ENCODE measurements at regions not wholly inside any gene's neighbourhood (a gene's known extent, or its start where the extent isn't known, plus 50 kb on each side); places are given as distances from the start of the nearest gene placed in this dataset.

- H3K4me3 Mint-ChIP-seq = no peak overlapping the region
- DNase-seq (ENCODE audit: low spot score in 2 of 2) (no peak), ATAC-seq (no peak)
- no peaks in the 10 kb centered on the region for H3K9me3 Mint-ChIP-seq
- no peaks in the 10 kb centered on the region for H3K4me1 Mint-ChIP-seq
- H3K36me3 Mint-ChIP-seq = no peaks in the 10 kb centered on the region
- no peak overlapping the region for H3K27ac Mint-ChIP-seq
Observed at GRCh38 chr1:29501227-29501976, 265.1 kb downstream of the PTPRU start.

DNA sequence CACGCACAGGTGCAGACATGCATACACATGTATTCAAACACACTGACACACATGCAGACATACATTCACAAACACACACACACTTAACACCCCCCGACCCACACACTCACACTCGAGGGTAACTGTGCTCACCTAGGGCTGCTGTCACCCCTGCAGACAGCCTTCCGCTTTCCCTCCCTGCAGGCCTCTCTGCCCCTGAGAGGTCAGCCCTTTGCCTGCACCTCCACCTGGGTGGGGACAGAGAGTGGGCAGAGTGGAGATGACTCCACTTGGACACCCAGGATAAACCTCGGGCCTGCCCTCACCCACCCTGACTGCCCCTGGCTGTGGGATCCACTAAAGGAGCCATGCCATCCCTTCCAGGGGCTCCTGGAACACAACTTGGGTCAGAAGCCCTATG lies 264.3 kb downstream of the PTPRU start:
- ATAC-seq (no peak), DNase-seq (ENCODE audit: low spot score in 2 of 2) (no peak)
- Mint-ChIP-seq H3K27ac (no peak overlapping the region), H3K4me1 (no peaks in the 10 kb centered on the region), H3K4me3 (no peak overlapping the region), H3K9me3 (no peaks in the 10 kb centered on the region), H3K36me3 (no peaks in the 10 kb centered on the region)

DNA sequence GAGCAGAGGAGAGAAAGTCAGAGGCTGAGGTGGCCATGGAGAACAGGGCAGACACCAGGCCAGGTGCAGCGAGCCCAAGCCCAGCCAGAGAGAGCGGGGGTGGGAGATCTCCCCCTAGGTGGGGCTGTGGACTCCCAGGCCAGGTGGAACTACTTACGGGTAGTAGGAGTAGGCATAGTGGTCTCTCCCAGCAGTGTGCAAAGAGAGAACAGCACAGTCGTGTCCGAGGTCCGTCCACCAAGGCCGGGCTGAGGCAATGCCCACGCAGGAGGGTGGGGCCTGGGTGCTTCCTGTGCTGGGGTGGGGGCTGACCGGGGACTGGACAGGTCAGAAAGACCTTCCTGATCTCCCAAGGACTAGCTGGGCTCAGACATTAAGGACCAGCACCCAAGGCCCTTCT lies 263.7 kb downstream of the PTPRU start:
- peak; percentile 8 for ATAC-seq
- no peaks in the 10 kb centered on the region for H3K4me1 Mint-ChIP-seq
- no peaks in the 10 kb centered on the region for H3K9me3 Mint-ChIP-seq
- no peaks in the 10 kb centered on the region for H3K36me3 Mint-ChIP-seq
- H3K27ac Mint-ChIP-seq = no peak overlapping the region
- no peak for DNase-seq (ENCODE audit: low spot score in 2 of 2)
- no peak overlapping the region for H3K4me3 Mint-ChIP-seq

DNA sequence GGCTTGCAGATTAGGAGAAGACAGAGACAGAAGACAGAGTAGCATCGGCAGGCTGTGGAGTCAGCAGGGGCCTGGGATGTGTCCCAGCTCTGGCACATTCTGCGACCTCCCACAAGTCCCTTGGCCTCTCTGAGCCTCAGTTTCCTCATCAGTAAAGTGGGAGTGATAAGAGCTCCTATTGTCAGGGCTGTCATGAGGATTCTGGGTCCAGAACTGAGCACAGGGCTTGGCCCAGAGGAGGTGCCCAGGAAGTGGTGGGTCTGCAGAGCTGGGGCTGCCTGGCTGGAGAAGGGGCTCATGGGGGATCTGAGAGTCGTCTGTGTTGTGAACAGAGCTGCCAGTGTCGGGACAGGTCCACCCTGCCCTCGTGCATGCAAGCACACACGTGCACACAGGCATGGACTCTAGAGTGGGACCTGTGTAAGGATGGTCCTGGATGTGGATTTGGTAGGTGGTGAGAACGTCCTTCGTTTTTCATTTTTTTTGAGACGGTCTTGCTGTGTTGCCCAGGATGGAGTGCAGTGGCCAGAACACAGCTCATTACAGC lies 262.9 kb downstream of the PTPRU start:
- Mint-ChIP-seq H3K4me1 (no peaks in the 10 kb centered on the region), H3K4me3 (no peak overlapping the region), H3K9me3 (no peaks in the 10 kb centered on the region), H3K27ac (no peak overlapping the region), H3K36me3 (no peaks in the 10 kb centered on the region)
- DNase-seq (ENCODE audit: low spot score in 2 of 2) = no peak
- no peak for ATAC-seq

DNA sequence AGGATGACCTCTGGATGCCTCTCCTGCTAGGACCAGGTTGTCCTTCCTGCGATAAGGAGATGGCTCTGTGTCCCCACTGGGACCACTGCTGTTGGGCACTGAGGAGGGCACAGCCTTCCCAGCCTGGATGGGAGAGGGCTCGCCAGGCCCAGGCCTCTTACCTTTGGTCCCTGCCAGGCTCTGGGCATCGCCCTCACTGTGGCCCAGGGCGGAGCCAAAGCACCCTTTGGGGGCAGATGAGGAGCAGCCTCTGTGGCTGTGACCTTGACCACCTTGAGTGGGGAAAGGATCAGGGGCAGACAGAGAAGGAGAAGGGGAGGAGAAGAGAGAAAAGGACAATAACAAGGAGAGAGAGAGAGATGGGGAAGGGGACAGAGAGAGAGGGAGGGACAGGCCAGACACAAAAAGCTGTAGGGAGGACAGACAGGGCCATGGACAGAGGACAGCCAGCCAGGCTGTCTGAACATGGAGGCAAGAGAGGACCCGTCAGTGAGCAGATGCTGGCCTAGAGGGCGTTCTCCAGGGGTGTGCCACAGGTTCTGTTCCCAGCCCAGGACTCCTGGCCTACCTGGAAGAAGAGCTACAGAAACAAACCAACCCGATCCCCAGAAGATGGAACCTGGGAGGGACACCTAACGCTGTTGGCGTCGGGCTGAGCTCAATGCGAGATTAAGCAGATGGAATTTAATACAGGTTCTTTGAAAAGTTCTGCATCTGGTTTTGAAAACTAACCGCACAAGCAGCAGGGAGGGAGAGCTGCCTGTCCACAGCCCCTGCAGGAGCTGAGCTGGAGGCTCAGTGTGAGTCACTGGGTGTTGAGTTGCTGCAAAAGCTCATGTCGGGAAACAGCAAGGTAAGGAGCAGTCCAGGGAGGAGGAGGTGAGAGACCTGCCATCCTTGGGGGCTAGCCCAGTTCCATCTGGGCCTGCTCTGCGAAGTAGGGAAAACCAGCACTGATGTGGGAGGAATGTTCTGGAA lies 262.1 kb downstream of the PTPRU start:
- Mint-ChIP-seq H3K4me1 (no peaks in the 10 kb centered on the region), H3K9me3 (no peaks in the 10 kb centered on the region), H3K4me3 (no peak overlapping the region), H3K36me3 (no peaks in the 10 kb centered on the region), H3K27ac (no peak overlapping the region)
- no peak for DNase-seq (ENCODE audit: low spot score in 2 of 2)
- no peak for ATAC-seq

DNA sequence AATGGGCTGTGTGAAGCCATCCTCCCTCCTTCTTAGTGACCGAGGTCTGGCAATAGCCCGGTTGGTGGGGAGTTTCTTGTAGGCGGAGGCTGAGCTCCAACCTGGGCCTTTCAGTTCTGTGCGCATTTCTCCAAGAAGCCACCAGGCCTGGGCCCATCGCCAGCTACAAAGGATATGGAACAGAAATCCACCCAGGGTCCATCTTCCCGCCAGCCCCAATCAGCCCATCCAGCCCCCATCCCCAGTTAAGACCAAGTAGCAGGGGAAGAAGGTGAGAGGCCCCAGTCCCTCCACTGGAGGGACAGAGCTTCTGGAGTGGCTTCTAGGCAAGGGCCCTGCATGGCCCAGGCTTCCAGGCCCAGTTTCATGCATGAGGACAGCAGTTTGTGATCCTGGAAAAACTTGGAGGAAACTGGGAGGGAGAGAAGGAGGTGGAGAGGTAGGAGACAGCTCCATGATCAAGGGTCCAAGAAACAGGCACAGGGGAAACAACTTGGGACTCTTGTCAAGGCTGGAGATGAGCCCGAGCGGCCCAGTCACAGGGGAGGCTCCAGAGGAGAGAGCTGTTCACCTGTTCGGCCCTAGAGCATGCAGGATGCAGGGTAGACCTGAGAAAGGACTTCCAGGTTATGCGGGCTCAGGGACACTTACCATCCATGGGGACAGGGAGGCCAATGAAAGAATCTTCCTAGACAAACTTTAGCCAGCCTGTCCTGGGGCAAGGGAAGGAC lies 261.2 kb downstream of the PTPRU start:
- no peaks in the 10 kb centered on the region for H3K9me3 Mint-ChIP-seq

DNA sequence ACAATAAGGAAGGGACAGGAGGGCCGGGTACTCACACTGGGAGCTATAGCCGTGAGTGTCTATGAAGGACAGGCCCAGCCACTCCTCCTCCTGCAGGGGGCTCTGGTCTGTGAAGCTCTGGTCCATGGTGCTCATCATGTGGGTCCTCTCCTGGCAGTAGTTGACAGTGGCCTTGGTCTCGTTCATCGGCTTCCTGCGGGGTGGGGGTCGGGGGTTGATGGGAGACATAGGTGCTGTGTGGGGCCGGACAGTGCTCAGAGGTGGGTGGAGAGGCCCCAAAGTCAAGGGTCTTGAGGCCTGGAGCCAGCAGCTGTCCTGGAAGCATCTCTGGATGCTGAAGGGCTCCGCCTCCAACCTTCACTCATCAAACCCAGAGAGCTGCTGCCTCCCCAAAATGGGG lies 260.4 kb downstream of the PTPRU start:
- DNase-seq (ENCODE audit: low spot score in 2 of 2) = no peak
- no peaks in the 10 kb centered on the region for H3K4me1 Mint-ChIP-seq
- H3K36me3 Mint-ChIP-seq = no peaks in the 10 kb centered on the region
- H3K4me3 Mint-ChIP-seq = no peak overlapping the region
- no peak overlapping the region for H3K27ac Mint-ChIP-seq
- ATAC-seq = no peak
- no peaks in the 10 kb centered on the region for H3K9me3 Mint-ChIP-seq

More for the DNA sequence above, 261.2 kb downstream of the PTPRU start:
- Mint-ChIP-seq H3K4me1 (no peaks in the 10 kb centered on the region), H3K36me3 (no peaks in the 10 kb centered on the region), H3K27ac (no peak overlapping the region), H3K4me3 (no peak overlapping the region)
- ATAC-seq (no peak), DNase-seq (ENCODE audit: low spot score in 2 of 2) (no peak)

GRCh38 chr1:29490204-29490934 lies 254.0 kb downstream of the PTPRU start:
- Mint-ChIP-seq H3K9me3 (no peaks in the 10 kb centered on the region), H3K4me1 (no peaks in the 10 kb centered on the region), H3K4me3 (no peak overlapping the region), H3K27ac (no peak overlapping the region), H3K36me3 (no peaks in the 10 kb centered on the region)
- DNase-seq (ENCODE audit: low spot score in 2 of 2) (no peak), ATAC-seq (no peak)

GRCh38 chr1:29489471-29489870 lies 253.1 kb downstream of the PTPRU start:
- DNase-seq (ENCODE audit: low spot score in 2 of 2) (no peak), ATAC-seq (no peak)
- H3K36me3 Mint-ChIP-seq = no peaks in the 10 kb centered on the region
- no peaks in the 10 kb centered on the region for H3K9me3 Mint-ChIP-seq
- H3K4me1 Mint-ChIP-seq = no peaks in the 10 kb centered on the region
- no peak overlapping the region for H3K27ac Mint-ChIP-seq
- H3K4me3 Mint-ChIP-seq = no peak overlapping the region

DNA sequence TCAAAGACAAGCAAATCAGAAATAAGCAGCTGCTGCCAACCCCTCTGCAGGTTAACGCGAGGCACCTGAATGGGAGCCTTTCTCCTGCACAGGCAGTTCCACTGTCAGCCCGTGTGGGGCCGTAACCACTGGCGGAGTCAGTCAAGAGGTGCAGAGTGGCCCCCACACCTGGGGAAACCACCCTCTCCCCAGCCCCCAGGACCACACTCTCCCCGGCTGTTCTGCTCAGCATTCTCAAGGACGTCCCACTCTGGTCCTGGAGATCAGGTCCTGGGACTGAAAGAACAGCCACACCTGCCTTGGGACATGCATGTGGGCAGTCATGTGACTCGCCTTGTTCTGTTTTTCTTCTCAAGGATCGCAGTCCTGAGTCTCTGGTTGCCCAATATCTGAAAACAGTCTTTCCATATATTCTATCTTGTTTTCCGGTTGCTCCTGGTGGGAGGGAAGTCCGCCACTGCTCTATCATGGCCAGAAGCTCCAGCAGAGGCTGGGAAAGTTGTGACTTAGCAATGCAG lies 252.5 kb downstream of the PTPRU start:
- H3K36me3 Mint-ChIP-seq = no peaks in the 10 kb centered on the region
- H3K4me3 Mint-ChIP-seq = no peak overlapping the region
- H3K4me1 Mint-ChIP-seq = no peaks in the 10 kb centered on the region
- no peaks in the 10 kb centered on the region for H3K9me3 Mint-ChIP-seq
- no peak overlapping the region for H3K27ac Mint-ChIP-seq
- no peak for ATAC-seq
- no peak for DNase-seq (ENCODE audit: low spot score in 2 of 2)

DNA sequence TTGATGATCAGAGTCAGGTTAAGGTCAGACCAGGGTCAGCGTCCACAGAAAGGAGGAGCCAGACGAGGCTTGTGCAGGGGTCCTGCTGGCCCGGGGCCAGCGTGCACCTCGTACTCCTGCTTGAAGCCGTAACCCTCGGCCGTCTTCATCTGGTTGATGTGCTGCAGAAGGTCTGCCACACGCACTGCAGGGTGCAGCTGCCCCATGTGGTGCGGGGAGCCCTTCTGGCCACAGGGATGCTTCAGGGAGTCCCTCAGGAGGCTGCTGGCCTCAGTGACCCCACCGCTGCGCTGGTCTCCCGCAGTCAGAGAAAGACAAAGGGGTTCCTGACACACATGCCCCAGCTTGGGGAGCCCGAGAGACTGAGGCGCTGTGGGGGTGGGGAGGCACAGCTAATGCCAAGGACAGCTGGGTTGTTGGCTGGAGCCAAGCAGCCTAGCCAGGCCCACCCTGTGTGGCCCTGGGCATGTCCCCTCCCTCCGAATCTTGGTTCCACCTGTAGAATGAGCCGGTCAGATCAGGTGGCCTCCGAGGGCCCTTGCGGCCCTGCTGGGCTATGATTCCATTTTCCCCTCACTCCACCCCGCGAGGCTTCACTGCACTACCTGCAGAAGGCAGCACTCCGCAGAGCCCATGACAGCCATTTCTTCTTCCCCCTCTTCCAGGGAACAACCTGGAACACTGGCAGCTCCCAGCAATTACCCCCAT lies 251.9 kb downstream of the PTPRU start:
- Mint-ChIP-seq H3K4me1 (no peaks in the 10 kb centered on the region), H3K4me3 (no peak overlapping the region), H3K9me3 (no peaks in the 10 kb centered on the region), H3K27ac (no peak overlapping the region), H3K36me3 (no peaks in the 10 kb centered on the region)
- DNase-seq (ENCODE audit: low spot score in 2 of 2) = no peak
- no peak for ATAC-seq

DNA sequence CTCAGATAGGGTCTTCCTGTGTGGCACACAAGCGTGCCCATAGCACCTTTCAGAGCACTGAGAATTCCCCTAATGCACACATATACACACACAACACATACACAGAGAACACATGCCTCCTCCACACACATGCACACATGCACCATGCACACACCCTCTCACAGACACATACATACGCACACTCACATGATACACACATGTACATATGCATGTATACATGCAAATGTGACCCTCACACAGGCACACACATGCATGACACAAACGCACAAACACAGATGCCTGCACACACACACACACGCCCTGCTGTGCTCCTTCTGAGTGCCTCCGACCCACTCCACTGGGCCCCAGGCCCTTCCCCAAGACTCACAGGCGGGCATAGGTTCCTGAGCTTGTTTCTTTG lies 251.0 kb downstream of the PTPRU start:
- H3K27ac Mint-ChIP-seq = no peak overlapping the region
- no peaks in the 10 kb centered on the region for H3K9me3 Mint-ChIP-seq
- DNase-seq (ENCODE audit: low spot score in 2 of 2) = no peak
- H3K36me3 Mint-ChIP-seq = no peaks in the 10 kb centered on the region
- no peaks in the 10 kb centered on the region for H3K4me1 Mint-ChIP-seq
- no peak for ATAC-seq
- no peak overlapping the region for H3K4me3 Mint-ChIP-seq

DNA sequence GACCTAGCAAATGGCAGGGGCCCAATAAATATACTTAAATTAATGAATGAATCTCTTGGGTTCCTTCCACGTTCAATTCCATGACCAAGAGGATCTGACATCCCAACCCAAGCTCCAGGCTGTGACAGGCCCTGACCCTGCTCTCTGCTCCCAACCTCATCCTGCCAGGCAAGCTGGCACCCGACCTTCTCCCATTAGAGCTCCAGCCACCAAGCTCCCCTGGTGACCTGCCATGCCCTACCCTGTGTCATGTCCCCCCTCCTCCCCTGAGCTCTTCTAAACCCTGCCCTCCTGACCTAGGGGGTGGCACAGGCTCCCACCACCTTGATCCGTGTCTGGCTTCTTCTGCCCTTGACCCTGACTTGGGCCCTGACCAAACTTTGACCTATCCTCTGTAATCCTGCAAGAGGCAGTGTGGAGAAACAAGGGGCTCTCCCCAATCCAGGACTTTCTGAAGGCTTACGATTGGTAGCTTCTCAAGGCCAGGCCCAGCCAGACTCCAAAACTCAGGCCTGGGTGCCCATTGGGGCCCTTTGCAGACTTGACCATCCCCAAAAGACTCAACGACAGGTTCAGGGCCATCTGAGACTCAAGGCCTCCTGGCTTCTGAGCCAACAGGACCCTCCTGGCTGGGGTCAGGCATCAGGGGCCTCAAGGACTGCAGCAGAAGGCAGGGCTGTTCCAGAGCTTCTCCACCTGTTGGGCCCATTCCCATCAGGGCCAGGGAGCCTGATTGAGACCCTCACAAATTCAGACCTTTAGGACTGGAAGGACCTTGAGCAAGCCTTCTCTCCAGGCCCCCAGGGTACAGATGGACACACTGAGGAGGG lies 249.0 kb downstream of the PTPRU start:
- DNase-seq (ENCODE audit: low spot score in 2 of 2) = no peak
- no peak for ATAC-seq
- H3K9me3 Mint-ChIP-seq = no peaks in the 10 kb centered on the region
- H3K36me3 Mint-ChIP-seq = no peaks in the 10 kb centered on the region
- no peaks in the 10 kb centered on the region for H3K4me1 Mint-ChIP-seq
- H3K27ac Mint-ChIP-seq = no peak overlapping the region
- no peak overlapping the region for H3K4me3 Mint-ChIP-seq
